Small intestine (tissue), 7 donors: ENCODE measurements at regions not wholly inside any gene's neighbourhood (a gene's known extent, or its start where the extent isn't known, plus 50 kb on each side); places are given as distances from the start of the nearest gene placed in this dataset.
A peak's percentile ranks its signal among the peaks of the same experiment; 100 is the strongest.

Experiments used
- DNase-seq, 2 donors: peaks; one replicate each; pipeline versions ENCODE4 v3.0.0 to v3.0.0-alpha.2; 2013
- FAIRE-seq: peaks from 2 replicates; lab custom pipeline; 2012; peaks lifted over from hg19 to GRCh38; lab: Jason Lieb, UNC
- H3K27ac ChIP-seq, 3 donors: one replicate each; pipeline ENCODE4 v1.5.1; 2013; ENCODE audit warnings: low read length in 2 of 3, mild to moderate bottlenecking in 2 of 3, control low read depth in 1 of 3, inconsistent platforms in 1 of 3, low read depth in 1 of 3, moderate library complexity in 1 of 3
- H3K27me3 ChIP-seq, 3 donors: one replicate each; pipeline ENCODE4 v1.6.1; 2013; ENCODE audit warnings: low read length in 3 of 3, inconsistent platforms in 1 of 3; ENCODE audit not compliant: control insufficient read depth in 3 of 3, insufficient read depth in 3 of 3
- H3K36me3 ChIP-seq, 3 donors: one replicate each; pipeline ENCODE4 v1.6.1; 2013; ENCODE audit warnings: low read length in 3 of 3, inconsistent platforms in 1 of 3, low read depth in 1 of 3, mild to moderate bottlenecking in 1 of 3, moderate library complexity in 1 of 3; ENCODE audit not compliant: control insufficient read depth in 3 of 3, insufficient read depth in 2 of 3
- H3K4me1 ChIP-seq, 3 donors: one replicate each; pipeline ENCODE4 v1.6.1; 2013; ENCODE audit warnings: low read length in 2 of 3, inconsistent platforms in 1 of 3, low read depth in 1 of 3, mild to moderate bottlenecking in 1 of 3, moderate library complexity in 1 of 3; ENCODE audit not compliant: control insufficient read depth in 3 of 3, insufficient read depth in 2 of 3
- H3K4me3 ChIP-seq, 3 donors: one replicate each; pipeline ENCODE4 v1.5.1; 2013; ENCODE audit warnings: low read length in 3 of 3, control low read depth in 1 of 3, inconsistent platforms in 1 of 3, low read depth in 1 of 3, mild to moderate bottlenecking in 1 of 3, moderate library complexity in 1 of 3
- H3K9me3 ChIP-seq, 2 donors: one replicate each; pipeline ENCODE4 v1.6.1; 2013; ENCODE audit warnings: low read depth in 1 of 2, low read length in 1 of 2; ENCODE audit not compliant: control insufficient read depth in 2 of 2, insufficient read depth in 1 of 2
- WGBS, 3 donors: extraction: QIAGEN DNeasy Blood & Tissue Kit; methylation state at CpG; one replicate each; pipeline ENCODE4 v1.1.7; 2013; 5-methylcytosine and 5-hydroxymethylcytosine counted together
- donor health status: healthy with polysubstance abuse.
- donor health status: control.
- donor health status: control.
- donor health status: Bipolar disorder and iron deficiency.
- donor health status: healthy.

- DNase-seq, result no peak
- Histone ChIP-seq H3K9me3 (peaks cover 0 to 3% of the 10 kb centered on the region in 2 donors), H3K27ac (no peak overlapping the region), H3K4me1 (no peaks in the 10 kb centered on the region), H3K27me3 (no peaks in the 10 kb centered on the region), H3K4me3 (no peak overlapping the region), H3K36me3 (no peaks in the 10 kb centered on the region)
- WGBS, 3 donors, result 69 to 96% (median 74%) methylated on average over 1 of the region's 1 CpG
- no peak for FAIRE-seq
Measured at GRCh38 chr2:149873936-149874335, 286.4 kb upstream of the MMADHC start.

GRCh38 chr2:149872638-149873150, 285.1 kb upstream of the MMADHC start:
- H3K27ac ChIP-seq, result no peak overlapping the region
- H3K36me3 ChIP-seq, result no peaks in the 10 kb centered on the region
- no peaks in the 10 kb centered on the region for H3K27me3 ChIP-seq
- H3K4me1 ChIP-seq, result no peaks in the 10 kb centered on the region
- peaks cover 0 to 3% of the 10 kb centered on the region in 2 donors for H3K9me3 ChIP-seq
- DNase-seq (no peak), FAIRE-seq (no peak)
- no peak overlapping the region for H3K4me3 ChIP-seq
- WGBS, 3 donors, result 78 to 80% (median 80%) methylated on average over 2 of the region's 2 CpGs

GRCh38 chr2:149872041-149872440, 284.5 kb upstream of the MMADHC start:
- no peaks in the 10 kb centered on the region for H3K4me1 ChIP-seq

GRCh38 chr2:149871091-149871885, 283.7 kb upstream of the MMADHC start:
- WGBS, 3 donors, result 89 to 92% (median 91%) methylated on average over 6 of the region's 6 CpGs
- H3K4me3 ChIP-seq, result no peak overlapping the region
- no peaks in the 10 kb centered on the region for H3K4me1 ChIP-seq
- H3K36me3 ChIP-seq, result no peaks in the 10 kb centered on the region
- no peak overlapping the region for H3K27ac ChIP-seq
- no peaks in the 10 kb centered on the region for H3K27me3 ChIP-seq
- DNase-seq (no peak), FAIRE-seq (no peak)
- peaks cover 0 to 3% of the 10 kb centered on the region in 2 donors for H3K9me3 ChIP-seq

More at GRCh38 chr2:149872041-149872440, 284.5 kb upstream of the MMADHC start:
- no peak for DNase-seq
- WGBS, 3 donors, result 47 to 77% (median 47%) methylated on average over 2 of the region's 2 CpGs
- H3K9me3 ChIP-seq, result peaks cover 0 to 3% of the 10 kb centered on the region in 2 donors
- H3K4me3 ChIP-seq, result no peak overlapping the region
- no peaks in the 10 kb centered on the region for H3K36me3 ChIP-seq
- FAIRE-seq, result no peak
- H3K27ac ChIP-seq, result no peak overlapping the region
- no peaks in the 10 kb centered on the region for H3K27me3 ChIP-seq

GRCh38 chr2:149863227-149863626, 275.7 kb upstream of the MMADHC start:
- H3K4me3 ChIP-seq, result no peak overlapping the region
- no peaks in the 10 kb centered on the region for H3K27me3 ChIP-seq
- WGBS, 3 donors, result 76 to 90% (median 86%) methylated on average over 2 of the region's 2 CpGs
- H3K9me3 ChIP-seq, result no peaks in the 10 kb centered on the region
- DNase-seq, result no peak
- no peaks in the 10 kb centered on the region for H3K36me3 ChIP-seq
- no peaks in the 10 kb centered on the region for H3K4me1 ChIP-seq
- no peak for FAIRE-seq
- no peak overlapping the region for H3K27ac ChIP-seq

- no peak overlapping the region for H3K4me3 ChIP-seq
- WGBS, 3 donors, result 69 to 85% (median 79%) methylated on average over 2 of the region's 2 CpGs
- no peak for DNase-seq
- no peaks in the 10 kb centered on the region for H3K36me3 ChIP-seq
- H3K27me3 ChIP-seq, result no peaks in the 10 kb centered on the region
- FAIRE-seq, result no peak
- no peaks in the 10 kb centered on the region for H3K9me3 ChIP-seq
- no peaks in the 10 kb centered on the region for H3K4me1 ChIP-seq
- H3K27ac ChIP-seq, result no peak overlapping the region
Measured at GRCh38 chr2:149861034-149861433, 273.5 kb upstream of the MMADHC start.

GRCh38 chr2:149860276-149860921, 272.8 kb upstream of the MMADHC start:
- Histone ChIP-seq H3K9me3 (no peaks in the 10 kb centered on the region), H3K36me3 (no peaks in the 10 kb centered on the region), H3K27me3 (no peaks in the 10 kb centered on the region), H3K27ac (peak overlapping the region in 1 of 3 donors; percentile 61), H3K4me1 (no peaks in the 10 kb centered on the region), H3K4me3 (no peak overlapping the region)
- DNase-seq (peak in 1 of 2 donors; percentile 30), FAIRE-seq (no peak)
- WGBS, 3 donors, result 64 to 79% (median 79%) methylated on average over 3 of the region's 3 CpGs

DNA sequence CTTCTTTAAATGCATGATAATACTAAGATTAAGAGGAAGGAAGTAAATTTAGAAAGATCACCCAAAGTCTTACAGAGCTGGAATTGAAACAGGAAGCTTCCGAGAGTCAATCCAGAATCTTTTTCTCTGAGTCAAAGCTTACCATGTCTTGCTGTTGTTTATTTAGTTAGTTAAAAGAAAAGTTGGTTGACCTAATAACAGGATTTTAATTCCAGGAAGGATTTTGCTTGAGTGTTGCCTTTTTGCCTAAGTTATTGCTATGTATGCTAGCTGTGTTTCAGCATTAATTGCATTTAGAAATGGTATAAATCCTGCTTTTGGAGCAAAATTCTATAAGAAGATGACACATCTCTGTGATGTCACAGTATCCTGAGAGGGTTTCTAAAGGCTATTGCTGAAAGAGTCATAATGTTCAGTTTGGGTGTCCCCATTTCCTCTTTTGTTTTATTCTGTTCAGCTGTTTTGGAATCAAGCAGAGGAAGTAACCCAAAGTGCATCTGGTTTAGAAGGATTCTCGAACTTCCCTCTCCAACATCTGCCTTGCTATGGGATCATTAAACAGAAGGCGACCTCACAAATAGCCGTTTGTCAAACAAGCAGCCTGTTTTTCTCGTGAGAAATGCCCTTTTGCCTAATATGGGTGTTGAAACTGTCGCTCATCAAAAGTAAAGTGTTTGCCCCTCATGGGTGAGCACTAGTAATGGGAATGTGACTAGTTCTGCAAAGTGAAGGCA, 271.5 kb upstream of the MMADHC start:
- Histone ChIP-seq H3K4me3 (no peak overlapping the region), H3K4me1 (no peaks in the 10 kb centered on the region), H3K27ac (peak overlapping the region in 1 of 3 donors; percentile 64), H3K9me3 (no peaks in the 10 kb centered on the region), H3K36me3 (no peaks in the 10 kb centered on the region), H3K27me3 (no peaks in the 10 kb centered on the region)
- FAIRE-seq, result no peak
- peak in 1 of 2 donors; percentile 2 for DNase-seq
- WGBS, 3 donors, result 39 to 66% (median 51%) methylated on average over 6 of the region's 6 CpGs
